HCT116 (cell line): ENCODE measurements at regions not wholly inside any gene's neighbourhood (a gene's known extent, or its start where the extent isn't known, plus 50 kb on each side); places are given as distances from the start of the nearest gene placed in this dataset.

Source experiments
- ATAC-seq: fragments of 200-7000 bp; cut with Tn5 transposase; 2 replicates; pipeline ENCODE4 v1.9.1; 2020; ENCODE audit warnings: mild to moderate bottlenecking, moderate library complexity
- BruUV-seq: library from RNA; stranded (reverse); fragments of 400-500 nt; replicated peaks from 2 replicates; lab custom pipeline; 2021; lab: Mats Ljungman, UMichigan
- CTCF ChIA-PET: fragments of 300-600 bp; sonication (Branson Sonifier 250); formaldehyde crosslinking; loops from one replicate; lab custom pipeline; 2021; ENCODE audit warnings: antibody characterized with exemption; lab: Charles Lee
- POLR2A ChIA-PET: fragments of 300-600, 350-600 bp; sonication (Branson Sonifier 250); formaldehyde crosslinking; loops from one replicate; lab custom pipeline; 2021; ENCODE audit warnings: antibody characterized with exemption; lab: Charles Lee
- RAD21 ChIA-PET, 2 experiments: fragments of 300-600 bp; sonication (Branson Sonifier 250); formaldehyde crosslinking; loops; one replicate each; lab custom pipeline; 2023; ENCODE audit warnings: low total read pairs in 2 of 2; ENCODE audit not compliant: uncharacterized antibody in 2 of 2, unreplicated experiment in 2 of 2, low non-redundant PET in 1 of 2; lab: Charles Lee
- DNase-seq: peaks from one replicate; pipeline ENCODE4 v3.0.0-alpha.2; 2010; ENCODE audit warnings: low read depth, low spot score
- H2AFZ ChIP-seq: fragments of 200-600 bp; shearing (Covaris generic), sonication (generic); 2 replicates; pipeline ENCODE4 v1.6.1; 2017; ENCODE audit warnings: low read depth, mixed run types, mixed read lengths, antibody characterized with exemption, low read length; ENCODE audit not compliant: poor library complexity, severe bottlenecking
- H3K27ac ChIP-seq: 2 replicates; pipeline ENCODE4 v1.5.1; 2012; ENCODE audit warnings: low read depth, low read length
- H3K27me3 ChIP-seq: fragments of 200-600 bp; sonication (generic); 2 replicates; pipeline ENCODE4 v1.6.1; 2016; ENCODE audit warnings: mixed run types, low read length, mixed read lengths; ENCODE audit not compliant: insufficient read depth
- H3K36me3 ChIP-seq, 2 experiments: fragments of 200-500 bp in 1 of 2; fragments of 200-600 bp in 1 of 2; sonication (Bioruptor generic) in 1 of 2; sonication (generic) in 1 of 2; 2 replicates each; pipeline versions ENCODE4 v1.5.1 to v1.6.1; 2014 to 2016; ENCODE audit warnings: low read length in 2 of 2, inconsistent platforms in 1 of 2, mixed read lengths in 1 of 2, mixed run types in 1 of 2; ENCODE audit not compliant: insufficient read depth in 2 of 2, control insufficient read depth in 1 of 2
- H3K4me1 ChIP-seq, 2 experiments: fragments of 200-600 bp in 1 of 2; sonication (generic) in 1 of 2; 2 replicates each; pipeline versions ENCODE4 v1.5.1 to v1.6.1; 2012 to 2017; ENCODE audit warnings: low read length in 2 of 2, inconsistent platforms in 1 of 2, mild to moderate bottlenecking in 1 of 2, mixed read lengths in 1 of 2, mixed run types in 1 of 2, moderate library complexity in 1 of 2; ENCODE audit not compliant: insufficient read depth in 2 of 2, control insufficient read depth in 1 of 2
- H3K4me2 ChIP-seq: fragments of 200-600 bp; sonication (generic); 2 replicates; pipeline ENCODE4 v1.6.1; 2017; ENCODE audit warnings: mixed run types, low read length, mixed read lengths
- H3K4me3 ChIP-seq, 2 experiments: fragments of 200-600 bp in 1 of 2; sonication (generic) in 1 of 2; replicated peaks in 1 of 2; 2 replicates each; pipeline ENCODE4 v1.5.1; 2011 to 2016; ENCODE audit warnings: low read length in 2 of 2, control low read depth in 1 of 2, low read depth in 1 of 2, mild to moderate bottlenecking in 1 of 2, mixed read lengths in 1 of 2, mixed run types in 1 of 2
- H3K79me2 ChIP-seq: fragments of 200-600 bp; sonication (generic); 2 replicates; pipeline ENCODE4 v1.6.1; 2017; ENCODE audit warnings: mild to moderate bottlenecking, mixed run types, low read length, moderate library complexity, mixed read lengths; ENCODE audit not compliant: insufficient read depth
- H3K9ac ChIP-seq: fragments of 200-600 bp; sonication (generic); 2 replicates; pipeline ENCODE4 v1.6.1; 2016; ENCODE audit warnings: low read length, mixed read lengths
- H3K9me2 ChIP-seq: fragments of 200-600 bp; sonication (generic), shearing (Covaris generic); 2 replicates; pipeline ENCODE4 v1.6.1; 2017; ENCODE audit warnings: mixed run types, mild to moderate bottlenecking, moderate library complexity; ENCODE audit not compliant: insufficient read depth
- H3K9me3 ChIP-seq, 2 experiments: fragments of 200-500 bp in 1 of 2; fragments of 200-600 bp in 1 of 2; sonication (Bioruptor generic) in 1 of 2; sonication (generic) in 1 of 2; 2 replicates each; pipeline ENCODE4 v1.6.1; 2014 to 2017; ENCODE audit warnings: low read length in 2 of 2, mixed read lengths in 2 of 2, inconsistent platforms in 1 of 2, low read depth in 1 of 2, mild to moderate bottlenecking in 1 of 2, mixed run types in 1 of 2, moderate library complexity in 1 of 2; ENCODE audit not compliant: control insufficient read depth in 1 of 2, insufficient read depth in 1 of 2
- H4K20me1 ChIP-seq: fragments of 200-600 bp; sonication (generic), shearing (Covaris generic); 2 replicates; pipeline ENCODE4 v1.6.1; 2017; ENCODE audit warnings: mixed run types, mild to moderate bottlenecking, moderate library complexity; ENCODE audit not compliant: insufficient read depth
- EGR1 ChIP-seq: IDR thresholded peaks from 2 replicates; pipeline ENCODE4 v1.6.1; 2012; ENCODE audit warnings: low read depth
- ELF1 ChIP-seq: IDR thresholded peaks from 2 replicates; pipeline ENCODE4 v1.6.1; 2012; ENCODE audit warnings: low read depth, borderline replicate concordance
- EZH2phosphoT487 ChIP-seq: fragments of 200-600 bp; IDR thresholded peaks from 2 replicates; pipeline ENCODE4 v1.6.1; 2018; ENCODE audit warnings: antibody characterized with exemption, borderline replicate concordance
- FOSL1 ChIP-seq: IDR thresholded peaks from 2 replicates; pipeline ENCODE4 v1.6.1; 2012; ENCODE audit warnings: low read depth
- MAX ChIP-seq: IDR thresholded peaks from 2 replicates; pipeline ENCODE4 v1.6.1; 2012
- POLR2AphosphoS5 ChIP-seq: IDR thresholded peaks from 2 replicates; pipeline ENCODE4 v1.6.1; 2011; ENCODE audit warnings: mild to moderate bottlenecking, low read depth, low read length, moderate library complexity
- RAD21 ChIP-seq: IDR thresholded peaks from 2 replicates; pipeline ENCODE4 v1.6.1; 2012; ENCODE audit warnings: low read depth, mild to moderate bottlenecking
- SP1 ChIP-seq: IDR thresholded peaks from 2 replicates; pipeline ENCODE4 v1.6.1; 2012; ENCODE audit warnings: low read depth
- SRF ChIP-seq: IDR thresholded peaks from 2 replicates; pipeline ENCODE4 v1.6.1; 2012; ENCODE audit warnings: low read depth
- TCF7L2 ChIP-seq: IDR thresholded peaks from 2 replicates; pipeline ENCODE4 v1.7.0; 2011; ENCODE audit warnings: borderline replicate concordance, inconsistent platforms; ENCODE audit not compliant: insufficient read depth, insufficient read length; ENCODE audit errors: extremely low read depth
- ZFX ChIP-seq: fragments of 450-650 bp; IDR thresholded peaks from 2 replicates; pipeline ENCODE4 v1.6.1; 2017
- ZNF274 ChIP-seq: fragments of 200-500 bp; sonication (Bioruptor generic); IDR thresholded peaks from 2 replicates; pipeline ENCODE4 v1.6.1; 2014; ENCODE audit warnings: mild to moderate bottlenecking, low read depth, low read length, inconsistent platforms
- intact Hi-C: fragments of 100-400 bp; cut with micrococcal nuclease; formaldehyde crosslinking; loops from 2 replicates; pipeline ENCODE4 v1.10.0; 2022
- TF ChIP-seq, protein P1 (sequence below): IDR thresholded peaks from 2 replicates; pipeline ENCODE4 v1.6.1; 2011; ENCODE audit warnings: mild to moderate bottlenecking, low read length, moderate library complexity; ENCODE audit not compliant: insufficient replicate concordance; ENCODE audit errors: extremely low read depth
- TF ChIP-seq, protein P2 (sequence below): IDR thresholded peaks from 2 replicates; pipeline ENCODE4 v1.6.1; 2012; ENCODE audit warnings: low read depth

- no peaks in the 10 kb centered on the region for H3K27me3 ChIP-seq
- CTCF ChIA-PET: no interaction called here
- H3K9ac ChIP-seq: no peak overlapping the region
- no peaks in the 10 kb centered on the region for H3K4me1 ChIP-seq
- intact Hi-C loops: no loop called here
- H2AFZ ChIP-seq: no peak overlapping the region
- H3K27ac ChIP-seq: no peak overlapping the region
- H3K36me3 ChIP-seq: no peaks in the 10 kb centered on the region
- no peak for TF ChIP-seq EGR1
- TF ChIP-seq FOSL1: no peak
- TF ChIP-seq MAX: no peak
- TF ChIP-seq RAD21: no peak
- TF ChIP-seq POLR2AphosphoS5: no peak
- no peak for TF ChIP-seq EZH2phosphoT487
- TF ChIP-seq, protein P1, sequence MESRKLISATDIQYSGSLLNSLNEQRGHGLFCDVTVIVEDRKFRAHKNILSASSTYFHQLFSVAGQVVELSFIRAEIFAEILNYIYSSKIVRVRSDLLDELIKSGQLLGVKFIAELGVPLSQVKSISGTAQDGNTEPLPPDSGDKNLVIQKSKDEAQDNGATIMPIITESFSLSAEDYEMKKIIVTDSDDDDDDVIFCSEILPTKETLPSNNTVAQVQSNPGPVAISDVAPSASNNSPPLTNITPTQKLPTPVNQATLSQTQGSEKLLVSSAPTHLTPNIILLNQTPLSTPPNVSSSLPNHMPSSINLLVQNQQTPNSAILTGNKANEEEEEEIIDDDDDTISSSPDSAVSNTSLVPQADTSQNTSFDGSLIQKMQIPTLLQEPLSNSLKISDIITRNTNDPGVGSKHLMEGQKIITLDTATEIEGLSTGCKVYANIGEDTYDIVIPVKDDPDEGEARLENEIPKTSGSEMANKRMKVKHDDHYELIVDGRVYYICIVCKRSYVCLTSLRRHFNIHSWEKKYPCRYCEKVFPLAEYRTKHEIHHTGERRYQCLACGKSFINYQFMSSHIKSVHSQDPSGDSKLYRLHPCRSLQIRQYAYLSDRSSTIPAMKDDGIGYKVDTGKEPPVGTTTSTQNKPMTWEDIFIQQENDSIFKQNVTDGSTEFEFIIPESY: no peak
- TF ChIP-seq ZFX: no peak
- TF ChIP-seq SP1: no peak
- TF ChIP-seq ZNF274: no peak
- TF ChIP-seq TCF7L2: no peak
- TF ChIP-seq, protein P2, sequence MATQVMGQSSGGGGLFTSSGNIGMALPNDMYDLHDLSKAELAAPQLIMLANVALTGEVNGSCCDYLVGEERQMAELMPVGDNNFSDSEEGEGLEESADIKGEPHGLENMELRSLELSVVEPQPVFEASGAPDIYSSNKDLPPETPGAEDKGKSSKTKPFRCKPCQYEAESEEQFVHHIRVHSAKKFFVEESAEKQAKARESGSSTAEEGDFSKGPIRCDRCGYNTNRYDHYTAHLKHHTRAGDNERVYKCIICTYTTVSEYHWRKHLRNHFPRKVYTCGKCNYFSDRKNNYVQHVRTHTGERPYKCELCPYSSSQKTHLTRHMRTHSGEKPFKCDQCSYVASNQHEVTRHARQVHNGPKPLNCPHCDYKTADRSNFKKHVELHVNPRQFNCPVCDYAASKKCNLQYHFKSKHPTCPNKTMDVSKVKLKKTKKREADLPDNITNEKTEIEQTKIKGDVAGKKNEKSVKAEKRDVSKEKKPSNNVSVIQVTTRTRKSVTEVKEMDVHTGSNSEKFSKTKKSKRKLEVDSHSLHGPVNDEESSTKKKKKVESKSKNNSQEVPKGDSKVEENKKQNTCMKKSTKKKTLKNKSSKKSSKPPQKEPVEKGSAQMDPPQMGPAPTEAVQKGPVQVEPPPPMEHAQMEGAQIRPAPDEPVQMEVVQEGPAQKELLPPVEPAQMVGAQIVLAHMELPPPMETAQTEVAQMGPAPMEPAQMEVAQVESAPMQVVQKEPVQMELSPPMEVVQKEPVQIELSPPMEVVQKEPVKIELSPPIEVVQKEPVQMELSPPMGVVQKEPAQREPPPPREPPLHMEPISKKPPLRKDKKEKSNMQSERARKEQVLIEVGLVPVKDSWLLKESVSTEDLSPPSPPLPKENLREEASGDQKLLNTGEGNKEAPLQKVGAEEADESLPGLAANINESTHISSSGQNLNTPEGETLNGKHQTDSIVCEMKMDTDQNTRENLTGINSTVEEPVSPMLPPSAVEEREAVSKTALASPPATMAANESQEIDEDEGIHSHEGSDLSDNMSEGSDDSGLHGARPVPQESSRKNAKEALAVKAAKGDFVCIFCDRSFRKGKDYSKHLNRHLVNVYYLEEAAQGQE: no peak
- no peak for TF ChIP-seq SRF
- TF ChIP-seq ELF1: no peak
- BruUV-seq: no TSS peak
- POLR2A ChIA-PET: no interaction called here
- no peak overlapping the region for H3K4me3 ChIP-seq
- no peaks in the 10 kb centered on the region for H3K9me3 ChIP-seq
- no peaks in the 10 kb centered on the region for H3K79me2 ChIP-seq
- H3K9me2 ChIP-seq: no peaks in the 10 kb centered on the region
- DNase-seq (no peak), ATAC-seq (no peak)
- RAD21 ChIA-PET: no interaction called here
- no peaks in the 10 kb centered on the region for H4K20me1 ChIP-seq
- no peak overlapping the region for H3K4me2 ChIP-seq
Measured at GRCh38 chr2:208854717-208855116, 448.1 kb downstream of the PTH2R start.
